ENCODE measurements at regions not wholly inside any gene's neighbourhood (a gene's known extent, or its start where the extent isn't known, plus 50 kb on each side); places are given as distances from the start of the nearest gene placed in this dataset.

- H3K4me3 ChIP-seq (ENCODE audit: insufficient read depth, low read length, poor library complexity, severe bottlenecking): no peak overlapping the region
- H3K4me2 ChIP-seq (ENCODE audit: low read depth, low read length, poor library complexity, severe bottlenecking): no peak overlapping the region
- H4K20me1 ChIP-seq (ENCODE audit: low read depth, low read length): no peaks in the 10 kb centered on the region
- H3K36me3 ChIP-seq (ENCODE audit: low read length): no peaks in the 10 kb centered on the region
- H3K79me2 ChIP-seq (ENCODE audit: insufficient read depth, low read length): no peaks in the 10 kb centered on the region
- H3K9me3 ChIP-seq (ENCODE audit: insufficient read depth, low read length): no peaks in the 10 kb centered on the region
- H3K9ac ChIP-seq (ENCODE audit: low read length): no peak overlapping the region
- no peak overlapping the region for H2AFZ ChIP-seq (ENCODE audit: low read depth, low read length, severe bottlenecking)
- H3K9me2 ChIP-seq (replicated peaks; ENCODE audit: insufficient read depth, low read length): no peaks in the 10 kb centered on the region
- no peaks in the 10 kb centered on the region for H3K27me3 ChIP-seq (ENCODE audit: low read length)
- no peak overlapping the region for H3K27ac ChIP-seq (ENCODE audit: low read depth, low read length)
- no peaks in the 10 kb centered on the region for H3F3A ChIP-seq (ENCODE audit: insufficient read depth)
- no peak for TF ChIP-seq CTCF (IDR thresholded peaks at IDR 0.05; ENCODE audit: insufficient read depth, low read length, poor library complexity, severe bottlenecking)
- TF ChIP-seq EZH2phosphoT487 (conservative IDR thresholded peaks at IDR 0.05; ENCODE audit: low read length): no peak
Measured at GRCh38 chr1:38392861-38393260, 346.3 kb upstream of the POU3F1 start.

- Histone ChIP-seq H3K79me2 (ENCODE audit: insufficient read depth, low read length) (no peaks in the 10 kb centered on the region), H4K20me1 (ENCODE audit: low read depth, low read length) (no peaks in the 10 kb centered on the region), H3K9me3 (ENCODE audit: insufficient read depth, low read length) (peaks cover 2% of the 10 kb centered on the region; the same call in 1 of the 2 replicates), H3K36me3 (ENCODE audit: low read length) (no peaks in the 10 kb centered on the region), H3K9ac (ENCODE audit: low read length) (no peak overlapping the region), H3K4me3 (ENCODE audit: insufficient read depth, low read length, poor library complexity, severe bottlenecking) (no peak overlapping the region), H3K9me2 (replicated peaks; ENCODE audit: insufficient read depth, low read length) (peaks cover 6% of the 10 kb centered on the region; the same call in 1 of the 2 replicates), H3F3A (ENCODE audit: insufficient read depth) (no peaks in the 10 kb centered on the region), H3K27me3 (ENCODE audit: low read length) (no peaks in the 10 kb centered on the region), H3K27ac (ENCODE audit: low read depth, low read length) (no peak overlapping the region), H3K4me2 (ENCODE audit: low read depth, low read length, poor library complexity, severe bottlenecking) (no peak overlapping the region), H2AFZ (ENCODE audit: low read depth, low read length, severe bottlenecking) (no peak overlapping the region)
- TF ChIP-seq CTCF (IDR thresholded peaks at IDR 0.05; ENCODE audit: insufficient read depth, low read length, poor library complexity, severe bottlenecking) (no peak), EZH2phosphoT487 (conservative IDR thresholded peaks at IDR 0.05; ENCODE audit: low read length) (no peak)
Measured at GRCh38 chr1:38381256-38381655, 334.7 kb upstream of the POU3F1 start.

GRCh38 chr1:38376577-38376976 is 330.0 kb upstream of the POU3F1 start:
- H3K4me3 ChIP-seq (ENCODE audit: insufficient read depth, low read length, poor library complexity, severe bottlenecking): no peak overlapping the region
- H4K20me1 ChIP-seq (ENCODE audit: low read depth, low read length): no peaks in the 10 kb centered on the region
- H3K27me3 ChIP-seq (ENCODE audit: low read length): no peaks in the 10 kb centered on the region

More at GRCh38 chr1:38376577-38376976, 330.0 kb upstream of the POU3F1 start:
- H3K9me2 ChIP-seq (replicated peaks; ENCODE audit: insufficient read depth, low read length): no peaks in the 10 kb centered on the region
- no peak overlapping the region for H2AFZ ChIP-seq (ENCODE audit: low read depth, low read length, severe bottlenecking)
- H3K9me3 ChIP-seq (ENCODE audit: insufficient read depth, low read length): peaks cover 22% of the 10 kb centered on the region; the same call in 1 of the 2 replicates
- no peak overlapping the region for H3K4me2 ChIP-seq (ENCODE audit: low read depth, low read length, poor library complexity, severe bottlenecking)
- TF ChIP-seq EZH2phosphoT487 (conservative IDR thresholded peaks at IDR 0.05; ENCODE audit: low read length): no peak
- no peak for TF ChIP-seq CTCF (IDR thresholded peaks at IDR 0.05; ENCODE audit: insufficient read depth, low read length, poor library complexity, severe bottlenecking)
- H3F3A ChIP-seq (ENCODE audit: insufficient read depth): no peaks in the 10 kb centered on the region
- no peak overlapping the region for H3K27ac ChIP-seq (ENCODE audit: low read depth, low read length)
- H3K9ac ChIP-seq (ENCODE audit: low read length): no peak overlapping the region
- no peaks in the 10 kb centered on the region for H3K79me2 ChIP-seq (ENCODE audit: insufficient read depth, low read length)
- no peaks in the 10 kb centered on the region for H3K36me3 ChIP-seq (ENCODE audit: low read length)
